HG03469 (cell line): ENCODE measurements at regions not wholly inside any gene's neighbourhood (a gene's known extent, or its start where the extent isn't known, plus 50 kb on each side); places are given as distances from the start of the nearest gene placed in this dataset.

Experiments used
- ATAC-seq: cut with Tn5 transposase; IDR thresholded peaks from one replicate; pipeline ENCODE4 v1.9.1; 2021; ENCODE audit warnings: mild to moderate bottlenecking, moderate library complexity, moderate number of reproducible peaks; ENCODE audit not compliant: unreplicated experiment

DNA sequence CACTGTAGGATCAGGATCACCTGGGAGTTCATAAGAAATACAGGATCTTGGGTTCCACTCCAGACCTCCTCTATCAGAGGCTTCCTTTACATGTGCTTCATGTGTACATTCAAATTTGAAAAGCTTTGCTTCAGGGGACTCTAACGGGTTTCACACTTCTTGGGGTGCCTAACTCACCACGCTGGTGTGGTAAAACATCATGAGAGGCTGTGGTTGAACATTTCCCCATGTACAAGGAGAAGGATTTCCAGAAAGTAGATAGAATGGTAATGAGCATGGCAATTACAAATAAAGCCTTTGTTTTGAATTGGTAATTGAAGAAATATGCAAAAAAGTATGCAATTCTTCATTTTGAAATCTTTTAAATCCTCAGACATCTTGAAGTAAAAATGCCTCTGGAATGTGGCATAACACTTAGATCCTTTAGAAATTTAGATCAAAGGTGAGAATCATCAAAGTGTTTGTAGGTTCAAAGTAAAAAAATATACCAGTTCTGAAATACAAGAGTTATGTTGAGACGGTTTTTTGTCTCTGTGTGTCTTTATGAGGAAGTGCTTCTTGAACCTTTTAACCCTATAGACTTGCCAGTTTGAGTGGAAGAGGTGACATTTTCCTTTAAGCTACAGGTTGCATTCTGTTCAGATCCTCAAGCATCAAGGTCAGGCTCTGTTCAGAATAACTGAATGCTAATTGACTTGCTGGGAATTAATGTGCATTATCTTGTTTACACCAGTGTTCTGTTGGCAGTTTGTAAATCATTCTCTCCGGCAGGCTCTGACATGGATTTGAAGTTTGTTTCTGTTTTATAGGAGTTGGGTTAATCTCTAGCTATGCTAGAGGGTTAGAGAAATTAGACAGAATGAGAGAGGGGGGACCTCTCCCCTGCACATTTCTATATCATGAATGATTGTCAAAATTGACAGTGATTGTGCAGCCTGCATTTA, 415.3 kb downstream of the MAN2A1 start:
- ATAC-seq: no peak

DNA sequence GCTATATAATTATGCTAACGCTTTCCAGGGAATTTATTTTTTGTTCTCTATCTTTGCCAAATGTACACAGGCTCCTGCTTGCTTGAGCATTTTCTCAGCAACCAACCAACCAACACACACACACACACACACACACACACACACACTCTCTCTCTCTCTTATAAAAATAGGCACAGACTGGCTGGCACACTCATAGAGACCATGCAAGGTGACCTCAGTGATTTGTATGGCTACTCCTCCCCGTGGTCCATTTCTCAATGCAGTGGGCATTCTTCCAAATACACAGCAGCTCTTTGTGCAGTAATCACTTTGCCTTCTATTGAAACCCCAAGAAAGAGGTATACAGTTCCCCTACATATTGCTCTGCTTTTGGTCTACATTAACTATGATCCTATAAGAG, 416.0 kb downstream of the MAN2A1 start:
- no peak for ATAC-seq

DNA sequence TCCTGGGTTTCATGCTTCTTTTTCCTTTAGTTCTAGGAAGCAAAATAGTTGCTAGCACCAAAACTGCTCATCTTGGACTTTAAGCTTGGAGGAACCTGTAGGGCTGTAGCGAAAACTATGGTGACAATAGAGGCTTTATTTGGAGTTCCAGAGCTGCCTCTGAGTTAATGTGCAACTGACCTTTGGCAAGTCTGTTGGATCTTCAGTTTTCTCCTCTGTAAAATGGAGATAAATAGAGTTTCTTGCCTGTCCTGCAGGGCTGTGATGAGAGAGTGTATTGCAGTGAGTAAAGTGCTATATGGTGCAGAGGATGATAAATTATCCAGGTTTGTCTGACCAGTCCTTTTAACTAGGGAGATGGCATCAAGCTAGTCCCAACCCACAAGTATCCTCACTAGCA, 417.0 kb downstream of the MAN2A1 start:
- no peak for ATAC-seq

DNA sequence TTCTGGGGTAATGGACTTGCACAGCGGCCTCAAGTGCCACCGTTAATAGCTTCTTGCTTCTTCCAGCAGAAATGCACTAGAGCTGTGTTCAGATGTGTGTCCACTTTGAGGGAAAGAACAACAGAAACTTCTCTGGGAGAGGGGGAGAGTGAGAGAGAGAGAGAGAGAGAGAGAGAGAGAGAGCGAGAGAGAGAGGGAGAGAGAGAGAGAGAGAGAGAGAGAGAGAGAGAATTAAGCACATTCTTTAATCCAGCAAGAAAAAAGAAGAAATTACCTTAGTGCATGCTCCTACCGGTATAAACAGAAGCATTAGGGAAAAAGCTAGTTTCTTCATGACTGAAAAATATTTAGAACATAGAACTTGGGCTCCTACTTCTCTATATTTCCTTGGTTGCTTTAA, 418.8 kb downstream of the MAN2A1 start:
- ATAC-seq: no peak

DNA sequence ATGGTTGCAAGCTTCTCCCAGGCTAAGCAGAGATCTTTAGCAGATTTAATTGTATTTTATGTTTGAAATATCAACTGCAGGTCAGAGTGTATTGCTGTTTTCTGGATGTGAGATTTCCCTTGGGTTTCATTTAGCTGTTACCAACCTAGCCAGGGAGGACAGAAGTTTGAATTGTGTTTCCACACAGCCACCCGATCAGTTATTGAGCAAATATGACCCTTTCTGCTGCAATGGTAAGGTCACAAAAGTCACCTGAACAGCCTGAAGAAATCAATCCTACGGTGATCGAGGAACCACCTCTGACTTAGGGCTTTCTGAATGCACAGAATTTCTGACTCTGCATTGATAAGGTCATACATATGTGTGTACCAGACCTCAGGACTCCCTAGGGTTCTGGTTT, 419.9 kb downstream of the MAN2A1 start:
- no peak for ATAC-seq

DNA sequence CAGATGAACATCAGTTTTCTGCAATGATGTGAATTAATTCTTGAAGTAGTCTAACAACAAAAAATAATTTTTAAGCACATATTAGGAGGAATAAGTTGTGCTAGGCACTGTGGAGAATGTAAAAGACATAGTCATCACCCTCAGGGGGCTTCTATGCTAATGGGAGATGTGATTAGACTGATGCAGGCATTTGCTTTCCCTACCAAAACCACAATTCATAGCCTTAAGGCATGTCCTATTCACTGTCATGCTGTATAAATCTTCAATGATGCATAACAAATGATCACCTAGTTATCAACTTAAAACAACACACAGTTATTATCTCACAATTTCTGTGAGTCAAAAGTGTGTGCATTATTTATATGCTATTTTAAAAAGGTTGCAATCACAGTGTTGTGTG, 422.6 kb downstream of the MAN2A1 start:
- no peak for ATAC-seq

DNA sequence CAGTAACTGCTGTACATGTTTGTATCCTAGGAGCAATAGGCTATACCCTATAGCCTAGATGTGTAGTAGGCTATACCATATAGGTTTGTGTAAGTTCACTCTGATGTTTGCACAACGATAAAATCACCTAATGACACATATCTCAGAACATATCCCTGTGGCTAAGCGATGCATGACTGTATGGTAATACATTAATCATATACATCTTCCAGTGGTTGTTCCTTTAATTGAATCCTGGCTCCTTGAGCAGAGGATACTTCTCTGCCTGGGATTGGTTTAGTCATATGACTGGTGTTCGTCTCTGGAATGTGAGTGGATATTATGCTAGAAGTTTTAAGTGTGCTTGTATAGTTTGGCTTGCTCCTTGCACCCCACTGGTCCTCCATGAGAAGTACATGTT, 425.8 kb downstream of the MAN2A1 start:
- no peak for ATAC-seq

DNA sequence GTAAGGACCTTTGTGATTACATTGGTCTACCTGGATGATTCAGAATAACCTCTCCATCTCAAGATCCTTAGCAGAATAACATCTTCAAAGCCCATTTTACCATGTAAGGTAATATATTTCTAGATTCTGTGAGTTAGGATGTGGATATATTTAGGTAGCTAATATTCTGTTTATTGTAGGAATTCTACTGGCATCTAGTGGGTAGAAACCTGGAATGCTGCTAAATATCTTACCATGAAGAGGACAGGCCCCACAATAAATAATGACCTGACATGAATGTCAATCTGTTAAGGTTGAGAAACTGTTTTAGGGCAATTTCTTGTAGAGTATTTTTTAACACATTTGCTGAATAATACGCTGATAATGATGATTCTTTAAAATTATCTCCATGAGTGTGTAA, 426.8 kb downstream of the MAN2A1 start:
- no peak for ATAC-seq

DNA sequence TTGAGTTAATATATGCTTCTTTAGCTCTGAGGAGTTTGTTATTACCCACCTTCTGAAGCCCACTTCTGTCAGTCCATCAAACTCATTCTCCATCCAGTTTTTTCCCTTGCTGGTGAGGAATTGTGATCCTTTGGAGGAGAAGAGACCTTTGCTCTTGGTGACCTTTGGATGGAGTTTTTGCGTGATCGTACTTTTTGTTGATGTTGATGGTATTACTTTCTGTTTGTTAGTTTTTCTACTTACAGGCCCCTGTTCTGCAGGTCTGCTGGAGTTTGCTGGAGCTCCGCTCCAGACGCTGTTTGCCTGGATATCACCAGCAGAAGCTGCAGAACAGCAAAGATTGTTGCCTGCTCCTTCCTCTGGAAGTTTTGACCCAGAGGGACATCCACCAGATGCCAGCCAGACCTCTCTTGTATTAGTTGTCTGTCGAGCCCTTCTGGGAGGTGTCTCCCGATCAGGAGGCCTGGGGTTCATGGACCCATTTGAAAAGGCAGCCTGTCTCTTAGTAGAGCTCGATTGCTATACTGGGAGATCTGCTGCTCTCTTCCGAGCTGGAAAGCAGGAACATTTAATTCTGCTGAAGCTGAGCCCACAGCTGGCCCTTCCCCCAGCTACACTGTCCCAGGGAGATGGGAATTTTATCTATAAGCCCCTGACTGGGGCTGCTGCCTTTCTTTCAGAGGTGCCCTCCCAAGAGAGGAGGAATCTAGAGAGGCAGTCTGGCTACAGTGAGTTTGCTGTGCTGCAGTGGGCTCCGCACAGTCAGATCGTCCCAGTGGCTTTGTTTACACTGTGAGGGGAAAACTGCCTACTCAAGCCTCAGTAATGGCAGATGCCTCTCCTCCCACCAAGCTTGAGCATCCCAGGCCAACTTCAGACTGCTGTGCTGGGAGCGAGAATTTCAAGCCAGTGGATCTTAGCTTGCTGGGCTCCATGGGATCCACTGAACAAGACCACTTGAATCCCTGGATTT, 445.5 kb downstream of the MAN2A1 start:
- no peak for ATAC-seq

DNA sequence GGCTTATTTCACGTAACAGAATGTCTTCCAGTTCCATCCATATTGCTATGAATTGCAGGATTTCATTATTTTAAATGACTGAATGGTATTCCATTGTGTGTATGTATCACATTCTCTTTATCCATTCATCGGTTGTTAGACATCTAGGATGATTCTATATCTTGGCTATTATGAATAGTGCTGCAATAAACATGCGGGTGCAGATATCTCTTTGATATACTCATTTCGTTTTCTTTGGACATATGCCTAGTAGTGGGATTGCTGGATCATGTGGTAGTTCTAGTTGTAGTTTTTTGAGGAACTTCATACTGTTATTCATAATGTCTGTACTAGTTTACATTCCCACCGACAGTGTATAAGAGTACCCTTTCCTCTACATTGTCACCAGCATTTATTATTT, 460.5 kb downstream of the MAN2A1 start:
- ATAC-seq: no peak

DNA sequence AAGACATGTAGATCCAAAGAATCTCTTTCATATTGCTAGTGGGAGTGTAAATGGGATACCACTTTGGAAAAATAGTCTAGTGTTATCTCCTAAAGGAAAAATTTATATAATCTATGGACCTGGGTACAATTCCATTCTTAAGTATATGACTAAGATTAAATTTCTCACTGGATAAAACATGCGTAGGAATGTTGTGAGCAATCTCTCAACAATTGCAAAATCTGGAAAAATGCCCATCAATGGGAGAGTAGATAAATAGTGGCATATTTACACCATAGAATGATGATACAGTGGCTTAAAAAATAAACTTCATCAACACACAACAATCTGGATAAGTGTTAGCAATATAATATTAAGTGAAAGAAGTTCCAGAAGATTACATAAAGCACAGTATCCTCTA, 469.5 kb downstream of the MAN2A1 start:
- ATAC-seq: no peak

DNA sequence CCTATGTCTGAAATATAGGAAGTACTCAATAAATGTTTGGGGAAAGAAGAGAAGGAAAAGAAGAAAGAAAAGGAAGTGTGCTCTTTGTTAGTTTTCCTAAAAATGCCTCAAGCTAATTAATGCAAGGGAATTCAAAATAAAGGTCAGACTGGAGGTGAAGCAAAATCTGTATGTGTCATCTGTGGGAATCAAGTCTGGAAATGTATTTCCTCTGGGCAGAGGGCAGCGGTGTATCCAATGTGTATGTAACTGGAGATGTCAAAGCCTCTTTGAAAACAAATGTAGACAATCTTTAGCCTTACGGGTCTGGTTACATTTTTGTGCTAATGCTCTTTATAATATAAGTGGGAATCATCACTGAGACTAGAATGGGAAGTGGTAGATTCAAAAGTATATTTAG, 471.4 kb downstream of the MAN2A1 start:
- no peak for ATAC-seq

DNA sequence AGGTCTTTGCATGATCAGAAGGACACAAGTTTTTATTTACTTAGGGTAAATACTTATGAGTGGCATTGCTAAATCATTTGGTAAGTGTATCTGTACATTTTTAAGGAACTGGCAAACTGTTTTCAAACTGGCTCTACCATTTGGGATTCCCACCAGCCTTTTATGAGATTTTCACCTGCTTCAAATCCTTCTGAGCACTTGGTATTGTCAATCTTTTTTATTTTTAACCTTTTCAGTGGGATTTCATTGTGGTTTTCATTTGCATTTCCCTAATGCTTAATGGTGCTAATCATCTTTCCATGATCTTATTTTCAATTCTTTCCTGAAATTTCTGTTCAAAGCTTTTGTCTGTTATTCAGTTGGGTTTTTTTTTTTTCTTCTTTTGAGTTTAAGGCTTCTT, 475.6 kb downstream of the MAN2A1 start:
- no peak for ATAC-seq

DNA sequence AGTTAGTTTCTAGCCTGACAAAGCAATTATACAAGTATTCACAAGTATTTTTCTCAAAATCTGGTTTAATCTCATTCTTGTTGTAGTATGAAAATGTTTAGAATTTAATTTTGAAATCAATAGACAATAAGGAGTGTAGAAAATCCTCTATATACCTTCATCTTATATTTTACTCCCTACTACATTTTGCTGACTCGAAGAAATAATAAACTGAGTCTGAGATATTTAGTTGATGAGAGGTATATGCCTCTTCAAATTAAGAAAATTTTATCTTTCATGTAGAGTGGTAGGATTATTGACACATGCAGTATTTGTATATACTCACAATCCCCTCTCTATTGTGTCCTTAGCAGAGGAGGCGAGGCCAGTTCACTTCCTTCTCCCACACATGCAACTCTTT, 477.7 kb downstream of the MAN2A1 start:
- ATAC-seq: no peak

DNA sequence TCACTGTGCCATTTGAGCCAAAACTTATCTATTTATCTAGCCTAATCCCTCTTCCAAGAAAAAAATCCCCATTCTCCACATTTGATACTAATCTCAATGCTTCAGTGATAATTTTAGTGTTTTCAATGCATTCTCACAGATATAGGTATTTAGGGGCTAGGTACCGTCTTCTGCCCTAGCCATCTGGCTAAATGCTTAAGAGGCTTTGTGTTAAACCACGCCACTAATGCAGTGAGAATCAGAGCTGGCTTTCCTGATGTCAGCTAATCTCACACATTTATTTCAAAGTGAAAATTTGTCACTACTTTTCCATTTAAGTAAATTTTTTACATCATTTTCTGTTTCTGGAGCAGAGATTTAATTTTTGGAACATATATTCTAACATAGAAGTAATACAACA, 479.7 kb downstream of the MAN2A1 start:
- no peak for ATAC-seq

DNA sequence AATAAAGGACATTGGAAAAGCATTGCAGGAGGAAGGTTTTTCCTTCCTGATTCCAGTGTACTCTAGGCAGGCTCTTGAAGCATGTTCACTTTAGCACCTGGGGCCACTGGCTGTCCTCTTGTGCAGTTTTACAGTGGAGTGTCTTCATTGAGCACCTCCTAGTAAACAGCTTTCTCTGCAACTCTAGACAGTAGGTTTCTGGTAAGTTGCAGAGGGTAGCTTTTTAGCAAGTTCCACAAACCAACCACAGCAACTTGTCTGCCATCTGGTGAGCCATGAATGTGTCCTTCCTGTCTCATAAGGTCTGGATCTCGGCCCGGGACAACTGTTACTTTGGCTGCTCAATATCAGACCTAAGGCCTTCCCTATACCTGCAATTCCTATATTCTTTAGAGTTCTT, 488.0 kb downstream of the MAN2A1 start:
- no peak for ATAC-seq

DNA sequence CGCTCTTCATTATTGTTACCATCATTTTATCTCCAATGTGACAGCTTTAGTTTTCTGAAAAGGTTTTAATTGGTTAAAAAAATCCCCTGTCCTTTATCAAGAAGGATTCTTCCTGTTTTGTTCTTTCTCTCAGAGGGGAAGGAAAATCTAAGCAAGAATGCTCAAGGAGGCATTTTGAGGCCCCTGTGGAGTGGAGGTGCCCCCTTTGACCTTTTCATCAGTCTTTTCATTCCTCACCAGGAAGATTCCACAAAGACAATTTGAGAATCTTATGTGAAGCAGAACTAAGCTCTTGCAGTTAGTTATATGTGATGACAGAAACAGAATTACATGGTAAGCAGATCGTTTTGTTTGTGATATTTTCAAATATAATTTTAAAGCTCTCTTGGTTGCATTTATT, 489.6 kb downstream of the MAN2A1 start:
- ATAC-seq: no peak

DNA sequence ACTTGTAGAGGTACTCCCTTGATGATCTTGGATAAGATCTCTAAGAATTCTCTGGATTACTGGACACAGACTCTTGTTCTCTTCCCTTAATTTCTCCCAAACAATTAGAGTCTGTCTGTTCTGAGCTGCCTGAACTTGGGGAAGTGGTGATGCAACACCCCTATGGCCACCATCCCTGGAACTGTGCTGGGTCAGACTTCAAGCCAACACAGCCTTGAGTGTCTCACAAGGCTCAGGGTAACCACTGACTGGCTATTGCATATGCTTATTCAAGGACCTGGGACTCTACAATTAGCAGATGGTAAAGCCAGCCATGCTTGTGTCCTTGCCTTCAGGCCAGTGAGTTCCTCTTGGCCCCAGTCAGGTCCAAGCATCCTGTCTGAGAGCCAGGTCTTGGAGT, 504.5 kb downstream of the MAN2A1 start:
- ATAC-seq: no peak

DNA sequence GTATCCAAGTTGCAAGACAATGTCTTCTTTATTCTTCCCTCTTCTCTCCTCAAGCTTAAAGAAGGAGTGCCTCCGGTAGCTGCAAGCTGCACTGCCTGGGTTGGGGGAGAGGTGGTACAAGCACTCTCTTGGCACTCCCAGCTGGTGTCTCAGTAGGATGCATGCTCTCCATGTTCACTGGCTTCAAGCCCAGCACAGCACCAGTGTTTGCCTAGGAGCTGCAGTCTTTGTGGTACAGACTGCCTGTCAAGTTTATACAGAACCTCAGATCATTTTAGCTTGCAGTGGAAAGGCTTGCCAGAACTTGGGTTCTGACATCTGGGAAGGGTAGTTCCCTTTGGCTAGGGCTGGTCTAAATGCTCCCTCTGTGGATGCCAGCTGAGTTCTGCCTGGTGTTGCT, 505.6 kb downstream of the MAN2A1 start:
- ATAC-seq: no peak

DNA sequence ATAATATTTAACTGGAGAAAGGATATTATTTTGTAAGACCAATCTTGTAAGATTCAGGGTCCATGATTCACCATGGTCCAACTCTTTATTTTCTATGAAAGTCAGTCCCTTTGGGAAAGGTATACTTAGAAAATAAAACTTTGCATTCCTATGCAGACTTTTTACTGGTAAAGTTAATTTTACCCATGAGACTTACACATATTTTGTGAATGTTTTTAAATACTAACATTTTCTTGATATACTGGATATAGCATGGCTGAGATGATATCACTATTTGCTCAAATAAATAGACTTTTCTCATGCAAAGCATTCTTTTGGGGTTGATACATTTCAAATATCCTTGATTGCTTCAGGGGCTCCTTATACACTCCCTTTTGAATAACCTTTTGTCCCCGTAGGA, 512.1 kb downstream of the MAN2A1 start:
- no peak for ATAC-seq

DNA sequence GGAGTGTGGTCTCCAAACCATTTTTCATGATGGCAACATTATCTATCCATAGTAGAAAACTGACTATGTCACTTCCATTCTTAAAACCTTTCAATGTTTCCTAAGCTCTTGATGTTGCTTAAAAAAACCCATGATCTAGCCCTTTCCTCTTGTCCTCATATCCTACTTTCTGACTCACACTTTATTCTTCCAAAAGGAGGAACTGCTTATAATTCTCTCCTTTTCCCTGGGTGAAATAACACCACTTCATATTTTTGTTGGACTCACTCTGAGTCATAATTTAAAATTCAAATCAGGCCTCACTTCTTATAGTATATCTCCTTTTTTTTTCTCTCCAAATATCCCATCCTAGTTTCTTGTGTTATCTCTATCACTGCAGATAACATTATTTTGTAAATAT, 513.9 kb downstream of the MAN2A1 start:
- no peak for ATAC-seq

DNA sequence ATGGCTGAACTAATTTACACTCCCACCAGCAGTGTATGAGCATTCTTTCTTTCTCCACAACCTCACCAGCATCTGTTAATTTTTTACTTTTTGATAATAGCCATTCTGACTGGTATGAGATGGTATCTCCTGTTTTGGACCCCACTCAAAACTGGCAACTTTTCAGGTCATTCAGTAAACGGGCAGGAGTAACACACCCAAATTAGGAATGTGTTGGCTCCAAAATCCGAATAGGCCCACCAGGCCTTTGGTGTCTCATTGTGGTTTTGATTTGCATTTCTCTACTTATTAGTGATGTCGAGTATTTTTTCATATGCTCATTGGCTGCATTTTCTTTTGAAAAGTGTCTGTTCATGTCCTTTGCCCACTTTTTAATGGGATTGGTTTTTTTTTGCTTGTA, 517.1 kb downstream of the TMEM232 start:
- no peak for ATAC-seq
